ENCODE measurements at regions not wholly inside any gene's neighbourhood (a gene's known extent, or its start where the extent isn't known, plus 50 kb on each side); places are given as distances from the start of the nearest gene placed in this dataset.

DNA sequence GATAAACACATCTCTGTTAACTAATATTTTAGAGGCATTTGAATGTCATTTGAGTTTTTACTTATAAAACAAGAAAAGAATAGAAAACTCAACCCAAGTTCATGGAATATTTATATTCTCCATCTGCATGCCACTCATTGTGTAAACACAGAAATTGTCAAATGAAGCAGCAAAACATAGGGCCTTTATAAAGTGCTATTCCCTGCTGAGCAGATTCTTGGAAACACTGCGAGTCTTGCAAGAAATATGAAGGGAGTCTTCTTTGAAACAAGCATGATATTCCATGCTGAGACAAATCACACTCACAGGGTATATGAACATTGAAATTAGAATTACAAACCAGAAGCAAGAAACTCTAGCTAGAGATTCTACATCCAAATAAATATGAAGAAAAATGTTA lies 655.8 kb downstream of the BRINP3 start:
- DNase-seq, result no peak

DNA sequence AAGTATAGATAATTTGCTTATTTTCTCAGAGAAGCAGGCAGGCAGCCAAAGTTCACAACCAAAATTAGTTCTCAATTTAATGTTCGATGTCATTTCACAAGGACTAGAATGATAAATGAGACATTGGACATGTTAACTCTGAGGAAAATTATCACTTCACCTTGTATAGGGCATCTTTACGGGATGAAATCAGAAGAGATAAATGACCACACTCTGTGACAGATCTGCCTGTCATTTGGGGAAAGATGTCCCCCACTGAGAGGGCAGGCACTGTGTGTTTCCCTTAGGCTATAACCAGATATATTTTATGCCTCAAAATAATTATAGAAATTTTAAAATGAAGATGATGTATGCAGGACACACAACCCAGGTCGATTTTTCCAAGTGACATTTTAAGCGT lies 642.9 kb downstream of the BRINP3 start:
- DNase-seq, result peak; percentile 97

DNA sequence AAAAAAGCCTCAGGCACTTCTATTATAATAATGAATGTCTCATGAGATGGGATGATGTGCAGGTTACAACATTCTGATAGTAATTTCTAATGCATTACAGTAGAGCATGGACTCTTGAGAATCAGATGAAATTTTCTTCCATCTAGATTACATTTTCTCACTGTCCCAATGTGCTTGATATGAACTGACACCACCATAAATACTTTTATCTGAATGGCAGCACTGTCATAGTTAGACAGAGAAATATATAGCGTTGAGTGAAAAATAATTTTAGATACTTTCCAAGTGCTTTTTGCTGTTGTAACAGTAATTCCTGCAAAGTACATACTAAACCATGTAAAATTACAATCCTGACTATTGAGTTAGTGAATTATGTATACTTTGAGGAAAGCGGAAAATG lies 630.1 kb downstream of the BRINP3 start:
- DNase-seq, result no peak

DNA sequence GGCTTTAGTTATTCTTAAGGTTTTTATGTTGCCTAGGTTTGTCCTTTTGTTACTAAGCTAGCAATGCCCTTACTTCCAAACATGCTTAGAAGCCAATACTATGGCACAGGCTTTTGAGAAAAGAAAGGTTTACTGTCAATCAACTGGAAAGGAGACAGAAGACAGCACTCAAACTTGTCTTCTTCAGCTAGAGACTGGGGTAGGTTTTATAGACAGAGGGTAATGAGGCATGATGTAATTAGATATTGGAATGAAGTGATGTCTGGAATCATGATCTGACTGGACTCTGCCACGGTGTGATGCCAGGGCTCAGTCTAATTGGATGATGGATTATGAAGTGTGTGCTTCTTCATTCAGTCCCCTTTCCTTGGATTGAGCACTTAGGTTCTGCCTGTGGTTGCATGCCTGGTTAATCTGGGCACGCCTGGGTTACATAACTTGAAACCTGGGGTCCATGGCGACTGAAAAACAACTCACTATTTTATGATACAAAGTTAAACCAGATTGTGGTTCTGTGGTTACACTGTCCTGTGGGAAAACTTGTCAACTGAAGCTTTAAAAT lies 625.8 kb downstream of the BRINP3 start:
- DNase-seq, result no peak

DNA sequence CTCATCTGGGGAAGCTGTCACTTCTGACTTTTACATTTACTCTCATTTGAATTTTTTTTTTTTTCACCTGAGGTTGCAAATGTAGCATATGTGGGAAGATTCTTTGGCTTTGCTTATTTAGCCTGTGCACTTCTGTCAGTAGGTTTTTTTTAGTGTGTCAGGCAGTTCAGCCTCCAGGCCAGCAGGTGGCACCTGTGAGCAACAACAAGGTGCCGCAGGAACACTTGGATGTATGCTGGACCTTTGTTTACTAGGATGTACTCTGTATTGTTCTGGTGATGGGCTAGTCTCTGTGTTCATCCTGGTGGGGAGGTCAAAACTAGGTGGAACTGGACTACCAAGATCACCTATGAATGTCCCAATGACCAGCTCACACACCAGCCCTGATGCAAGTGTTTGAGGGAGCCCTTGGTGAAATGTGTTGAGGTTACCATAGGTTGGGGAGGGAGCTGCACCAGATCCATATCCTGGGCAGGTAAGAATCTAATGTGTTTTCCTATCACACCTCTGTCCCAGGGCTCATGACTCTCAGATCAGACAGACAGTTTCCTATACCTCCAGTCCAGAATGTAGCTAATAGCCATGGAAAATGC lies 618.2 kb downstream of the BRINP3 start:
- no peak for DNase-seq

DNA sequence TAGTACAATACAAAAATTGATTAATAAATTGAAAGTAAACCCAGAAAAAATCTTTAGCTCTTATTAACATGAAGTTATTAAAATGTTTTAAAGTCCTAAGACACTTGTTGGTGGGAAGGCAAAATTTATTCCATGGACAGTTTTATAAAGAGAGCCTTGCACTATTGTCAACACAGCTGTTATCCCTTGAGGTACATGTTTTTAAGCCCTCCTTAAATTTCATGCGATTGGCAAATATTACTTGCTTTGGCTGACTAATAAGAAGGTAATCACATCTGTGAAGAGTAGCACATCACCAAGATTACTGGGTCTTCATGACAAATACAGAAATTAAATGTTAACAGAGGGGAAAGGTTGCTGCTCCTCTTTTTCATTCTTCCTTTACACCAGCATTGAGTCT lies 611.1 kb downstream of the BRINP3 start:
- DNase-seq, result no peak

DNA sequence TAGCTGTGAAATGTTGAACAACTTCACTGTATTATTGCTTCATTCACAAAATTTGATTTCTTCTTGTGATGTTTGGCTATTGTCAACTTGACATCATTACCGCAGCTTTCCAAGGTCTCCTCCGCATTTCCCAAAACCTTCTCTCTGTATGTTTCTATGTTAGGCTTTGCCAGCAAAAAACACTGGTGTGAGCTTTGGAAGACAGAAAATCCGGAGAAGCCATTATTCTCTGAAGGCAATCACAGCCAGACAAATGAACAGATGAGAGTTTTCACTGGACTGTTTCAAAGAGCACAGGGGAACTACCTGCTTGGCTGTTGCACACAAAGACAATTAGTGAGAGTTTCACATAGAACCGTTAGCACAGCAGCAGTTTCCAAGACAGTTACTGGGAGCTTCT lies 609.6 kb downstream of the BRINP3 start:
- DNase-seq, result no peak

DNA sequence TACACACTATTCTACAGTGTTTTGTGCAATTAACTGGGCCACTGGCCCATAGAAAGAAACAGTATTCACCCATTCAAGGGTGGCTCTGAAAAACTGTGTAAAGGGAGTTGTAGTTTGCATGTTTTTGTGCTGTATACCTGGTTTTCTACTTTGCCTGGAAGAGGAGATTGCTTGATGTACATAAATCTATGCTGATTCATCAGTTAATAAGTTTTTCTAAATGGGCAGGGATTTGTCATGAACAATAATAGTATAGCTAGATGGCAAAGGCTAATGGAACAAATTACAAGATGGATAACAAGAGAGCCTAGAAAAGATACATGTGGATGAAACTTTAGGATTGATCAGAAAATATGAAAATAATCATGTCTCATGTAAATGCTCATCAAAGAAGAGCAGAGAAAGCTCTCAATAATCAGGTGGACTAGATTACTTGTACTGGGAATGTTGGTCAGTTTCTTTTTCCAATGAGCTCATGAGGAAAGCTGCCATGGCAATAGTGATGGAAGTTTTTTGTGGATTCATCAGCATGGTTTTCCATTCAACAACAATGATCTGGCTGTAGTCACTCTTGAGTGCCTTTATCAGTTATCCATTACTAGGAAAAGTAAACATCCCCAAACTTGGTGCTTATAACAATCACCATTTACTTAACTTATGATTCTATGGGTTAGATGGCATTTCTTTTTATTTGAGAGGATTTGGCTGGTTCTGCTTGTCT lies 602.8 kb downstream of the BRINP3 start:
- DNase-seq, result no peak

DNA sequence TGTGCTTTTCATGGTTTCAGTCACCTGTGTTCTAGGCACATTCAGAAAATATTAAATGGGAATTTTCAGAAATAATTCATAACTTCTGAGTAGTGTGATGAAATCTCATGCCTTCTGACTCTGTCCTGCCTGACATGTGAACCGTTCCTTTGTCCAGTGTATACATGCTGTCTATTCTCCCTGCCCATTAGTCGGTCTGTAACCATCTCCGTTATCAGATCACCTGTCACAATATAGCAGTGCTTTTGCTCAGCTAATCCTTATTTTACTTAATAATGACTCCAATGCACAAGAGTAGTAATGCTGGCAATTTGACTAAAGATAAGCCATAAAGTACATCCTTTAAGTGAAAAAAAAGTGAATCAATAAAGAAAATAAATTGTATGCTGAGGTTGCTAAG lies 597.5 kb downstream of the BRINP3 start:
- no peak for DNase-seq

DNA sequence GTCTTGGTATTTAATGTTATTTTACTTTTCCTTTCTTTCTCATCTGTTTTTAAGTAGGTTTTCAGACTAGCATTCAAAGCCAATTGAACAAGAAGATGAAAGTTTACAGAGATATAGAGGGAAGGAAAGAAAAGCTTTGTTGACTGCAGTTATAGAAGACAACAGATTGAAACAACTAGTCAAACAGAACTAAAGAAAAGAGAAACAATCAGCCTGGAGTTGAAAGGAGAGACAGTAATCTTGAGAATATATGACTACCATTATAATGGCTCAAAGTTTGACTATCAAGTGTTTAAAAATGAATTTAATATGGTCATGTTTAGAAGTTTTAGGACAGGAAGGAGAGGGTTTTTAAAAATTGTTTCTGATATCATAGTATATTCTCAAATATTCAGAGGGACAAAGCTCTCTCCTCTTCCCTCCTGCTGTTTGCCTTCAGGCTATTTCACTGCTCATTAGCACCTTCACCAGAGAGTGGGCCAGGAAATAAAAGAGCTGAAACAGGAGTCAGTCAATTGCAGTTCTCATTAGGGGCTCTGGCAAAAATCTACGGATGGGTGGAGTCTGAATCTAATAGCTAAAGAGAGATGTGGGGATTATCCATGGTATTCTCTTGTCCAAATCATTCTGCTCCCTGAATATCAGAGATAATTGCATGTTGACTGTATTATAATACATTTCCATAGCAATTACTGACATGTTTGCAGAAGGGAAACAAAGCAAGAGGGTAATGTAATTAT lies 577.8 kb downstream of the BRINP3 start:
- peak; percentile 99 for DNase-seq

DNA sequence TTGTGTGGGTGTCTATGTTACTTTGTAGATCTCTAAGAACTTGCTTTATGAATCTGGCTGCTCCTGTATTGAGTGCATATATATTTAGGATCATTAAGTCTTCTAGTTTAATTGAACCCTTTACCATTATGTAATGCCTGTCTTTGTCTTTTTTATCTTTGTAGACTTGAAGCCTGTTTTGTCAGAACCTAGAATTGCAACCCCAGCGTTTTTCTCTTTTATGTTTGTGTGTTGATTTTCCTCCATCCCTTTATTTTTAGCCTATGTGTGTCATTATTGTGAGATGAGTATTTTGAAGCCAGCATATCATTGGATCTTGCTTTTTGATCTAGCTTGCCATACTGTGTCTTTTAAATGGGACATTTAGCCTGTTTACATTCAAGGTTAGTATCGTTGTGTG lies 573.2 kb downstream of the BRINP3 start:
- no peak for DNase-seq

DNA sequence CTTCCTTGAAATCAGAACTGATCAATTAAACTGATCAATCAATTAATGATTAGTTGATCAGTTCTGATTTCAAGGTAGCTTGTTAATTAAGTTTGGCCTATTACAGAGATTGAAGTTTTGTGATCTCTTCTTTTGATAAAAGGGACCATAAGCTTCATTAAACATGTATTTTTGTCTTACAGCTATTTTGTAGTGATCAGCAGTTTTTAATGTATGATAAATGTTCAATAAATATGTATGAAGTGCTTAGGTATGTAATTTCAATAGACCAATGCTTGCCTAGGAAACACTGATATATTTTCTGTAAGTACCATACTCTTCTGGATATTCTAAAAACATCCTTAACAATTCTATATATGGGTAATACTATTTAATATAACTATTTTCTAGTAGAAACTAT lies 569.6 kb downstream of the BRINP3 start:
- DNase-seq, result no peak

DNA sequence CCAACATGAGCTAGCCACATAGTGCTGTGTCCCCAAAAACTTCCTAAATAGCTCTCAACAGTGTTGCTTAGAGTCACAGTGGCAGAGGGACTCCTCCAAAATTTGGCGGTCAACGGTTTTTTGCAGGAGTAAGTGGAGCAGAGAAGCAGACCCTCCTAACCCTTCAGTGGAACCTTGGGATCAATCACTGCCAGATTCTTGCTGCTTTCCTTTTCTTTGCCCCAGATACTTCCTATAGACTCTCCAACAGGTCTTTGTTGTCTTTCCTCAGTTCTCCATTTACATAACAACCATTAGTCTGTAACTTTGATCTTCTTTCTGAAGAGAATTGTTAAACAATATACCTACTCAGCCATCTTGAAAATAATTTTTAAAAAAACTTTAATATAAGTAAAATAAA lies 556.1 kb downstream of the BRINP3 start:
- DNase-seq, result no peak

DNA sequence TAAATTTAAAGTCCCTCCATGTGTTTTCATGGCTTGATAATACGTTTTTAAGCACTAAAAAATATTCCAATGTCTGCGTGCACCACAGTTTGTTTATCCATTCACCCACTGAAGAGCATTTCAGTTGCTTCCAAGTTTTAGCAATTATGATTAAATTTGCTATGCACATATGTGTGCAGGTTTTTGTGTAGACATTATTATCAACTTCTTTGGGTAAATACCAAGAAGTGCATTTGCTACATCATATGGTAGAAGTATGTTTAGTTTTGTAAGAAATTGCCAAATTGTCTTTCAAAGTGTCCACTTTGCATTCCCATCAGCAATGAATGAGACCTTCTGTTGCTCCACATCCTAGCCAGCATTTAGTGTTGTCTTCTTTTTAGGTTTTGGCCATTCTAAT lies 550.0 kb downstream of the BRINP3 start:
- DNase-seq, result no peak

DNA sequence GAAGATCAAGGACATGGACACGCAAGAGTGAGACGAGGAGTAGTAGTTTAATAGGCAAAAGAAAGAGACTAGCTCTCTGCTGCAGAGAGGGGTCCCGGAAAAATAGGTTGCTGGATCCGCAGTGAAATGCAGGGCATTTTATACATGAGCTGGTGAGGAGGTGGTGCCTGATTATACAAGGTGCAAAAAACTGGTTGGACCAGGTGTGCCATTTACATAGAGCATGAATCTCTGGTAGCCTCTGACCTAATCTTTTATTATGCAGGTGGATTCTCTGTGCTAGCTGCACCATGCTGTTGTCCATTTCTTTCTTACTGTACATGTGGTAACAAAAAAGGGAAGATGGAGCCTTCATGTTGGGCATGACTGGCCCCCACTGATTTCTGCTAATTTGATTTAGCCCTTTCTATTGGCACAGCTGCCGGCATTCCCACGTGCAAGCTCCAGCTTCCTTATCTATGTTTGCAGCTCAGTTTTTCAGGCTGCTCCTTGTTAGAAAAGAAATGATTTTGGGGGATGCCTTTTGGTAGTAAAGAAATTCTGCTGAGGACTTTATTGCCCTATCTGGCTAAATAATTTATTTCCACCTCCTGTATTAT lies 548.1 kb downstream of the BRINP3 start:
- no peak for DNase-seq

DNA sequence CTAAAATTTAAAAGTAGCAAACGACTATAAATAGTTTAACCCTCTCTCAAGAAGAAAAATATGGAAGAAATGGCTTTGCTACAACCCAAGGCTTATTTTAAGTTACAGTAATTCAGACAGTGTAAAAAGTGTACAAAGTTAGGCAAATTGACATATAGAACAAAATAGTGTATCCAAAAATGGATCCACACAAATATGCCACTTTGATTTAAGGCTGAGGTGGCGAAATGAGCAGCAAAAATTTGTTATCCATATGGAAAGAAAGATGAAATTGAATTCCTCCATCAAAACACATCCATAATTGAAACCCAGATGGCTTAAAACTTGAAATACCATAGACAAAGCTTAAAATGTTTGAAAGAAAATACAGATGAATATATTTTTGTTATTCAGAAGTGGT lies 540.8 kb downstream of the BRINP3 start:
- DNase-seq, result no peak

DNA sequence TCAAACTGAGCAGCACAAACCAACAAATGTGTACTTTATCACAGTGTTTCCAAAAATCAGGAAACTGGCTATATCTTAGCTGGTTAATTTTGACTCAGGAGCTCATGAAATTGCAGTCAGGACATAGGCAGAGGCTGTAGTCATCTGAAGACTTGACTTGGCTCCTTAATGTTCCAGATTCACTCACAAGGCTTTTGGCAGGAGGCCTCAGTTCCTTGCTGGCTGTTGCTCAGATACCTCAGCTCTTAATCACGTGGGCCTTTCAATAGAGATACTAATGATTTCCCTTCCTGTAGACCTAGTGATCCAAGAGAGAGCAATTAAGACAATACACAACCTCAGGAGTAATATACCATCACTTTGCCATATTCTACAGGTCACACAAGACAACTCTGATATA lies 537.7 kb downstream of the BRINP3 start:
- no peak for DNase-seq

DNA sequence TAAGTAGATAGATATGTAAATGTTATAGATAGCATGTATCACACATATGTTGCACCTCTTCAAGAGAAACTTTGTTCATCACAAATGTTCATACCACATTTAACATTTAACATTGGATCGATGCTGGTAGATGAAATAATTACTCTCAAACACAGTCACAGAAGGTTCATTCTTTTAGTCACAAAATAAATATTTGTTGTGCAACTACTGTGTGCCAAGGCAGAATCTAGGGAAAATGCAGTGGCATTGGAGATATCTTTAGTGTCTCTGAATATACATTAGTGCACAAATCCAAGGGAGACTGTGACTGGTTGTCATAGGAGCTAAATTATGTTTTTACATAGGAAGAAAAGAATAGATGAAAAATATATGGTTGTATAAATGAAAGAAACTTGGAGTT lies 535.7 kb downstream of the BRINP3 start:
- DNase-seq, result no peak

DNA sequence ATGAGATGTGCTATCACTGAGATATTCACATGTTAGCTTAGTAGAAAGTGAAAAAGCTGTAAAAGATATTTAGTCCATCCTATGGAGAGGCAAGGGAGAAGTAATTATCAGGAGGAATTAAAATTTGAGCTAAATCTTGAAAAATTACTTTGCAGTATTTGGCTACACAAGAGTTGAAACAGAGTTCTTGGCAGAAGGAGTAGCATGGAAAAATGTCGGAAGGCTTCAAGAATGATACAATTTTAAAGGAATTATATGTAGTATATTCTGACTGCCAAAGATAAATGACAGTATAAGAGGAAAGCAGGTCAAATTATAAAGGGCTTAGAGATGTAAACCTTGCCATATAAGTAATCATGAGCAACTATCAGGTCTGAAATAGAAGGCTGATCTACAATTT lies 518.9 kb downstream of the BRINP3 start:
- DNase-seq, result no peak

DNA sequence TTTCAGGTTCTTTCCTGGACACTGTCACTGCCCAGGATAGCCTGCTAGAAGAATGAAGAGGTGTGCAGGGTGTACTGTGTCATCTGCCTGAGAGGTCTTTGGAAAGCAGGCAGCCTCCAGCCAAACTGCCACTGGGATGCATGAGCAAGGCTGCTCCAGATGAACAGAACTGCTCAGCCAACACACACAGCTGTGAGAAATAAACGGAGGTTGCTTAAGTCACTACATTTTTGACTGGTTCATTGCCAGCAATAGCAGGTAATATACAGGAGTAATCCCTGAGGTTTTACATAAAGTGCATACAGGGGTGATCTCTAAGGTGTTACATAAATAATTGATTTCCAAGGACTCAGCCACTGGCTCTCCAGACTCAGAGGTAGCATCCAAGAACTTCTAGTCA lies 516.9 kb downstream of the BRINP3 start:
- DNase-seq, result no peak

DNA sequence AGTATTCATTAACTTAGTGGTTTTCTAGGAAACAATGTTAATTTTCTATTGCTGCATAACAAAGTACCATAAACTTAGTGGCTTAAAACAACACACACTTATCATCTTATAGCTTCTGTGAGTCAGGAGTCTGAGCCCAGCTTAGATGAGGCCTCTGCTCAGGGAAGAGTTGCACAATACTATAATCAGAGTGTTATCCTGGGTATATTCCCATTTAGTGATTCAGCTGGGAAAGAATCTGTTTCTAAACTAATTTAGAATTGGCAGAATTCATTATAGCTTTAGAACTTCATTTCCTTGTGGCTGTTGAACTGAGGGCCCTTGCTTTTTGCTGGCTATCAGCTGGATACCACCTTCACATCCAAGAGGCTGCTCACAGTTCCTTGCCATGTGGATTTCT lies 515.5 kb downstream of the BRINP3 start:
- DNase-seq, result no peak

DNA sequence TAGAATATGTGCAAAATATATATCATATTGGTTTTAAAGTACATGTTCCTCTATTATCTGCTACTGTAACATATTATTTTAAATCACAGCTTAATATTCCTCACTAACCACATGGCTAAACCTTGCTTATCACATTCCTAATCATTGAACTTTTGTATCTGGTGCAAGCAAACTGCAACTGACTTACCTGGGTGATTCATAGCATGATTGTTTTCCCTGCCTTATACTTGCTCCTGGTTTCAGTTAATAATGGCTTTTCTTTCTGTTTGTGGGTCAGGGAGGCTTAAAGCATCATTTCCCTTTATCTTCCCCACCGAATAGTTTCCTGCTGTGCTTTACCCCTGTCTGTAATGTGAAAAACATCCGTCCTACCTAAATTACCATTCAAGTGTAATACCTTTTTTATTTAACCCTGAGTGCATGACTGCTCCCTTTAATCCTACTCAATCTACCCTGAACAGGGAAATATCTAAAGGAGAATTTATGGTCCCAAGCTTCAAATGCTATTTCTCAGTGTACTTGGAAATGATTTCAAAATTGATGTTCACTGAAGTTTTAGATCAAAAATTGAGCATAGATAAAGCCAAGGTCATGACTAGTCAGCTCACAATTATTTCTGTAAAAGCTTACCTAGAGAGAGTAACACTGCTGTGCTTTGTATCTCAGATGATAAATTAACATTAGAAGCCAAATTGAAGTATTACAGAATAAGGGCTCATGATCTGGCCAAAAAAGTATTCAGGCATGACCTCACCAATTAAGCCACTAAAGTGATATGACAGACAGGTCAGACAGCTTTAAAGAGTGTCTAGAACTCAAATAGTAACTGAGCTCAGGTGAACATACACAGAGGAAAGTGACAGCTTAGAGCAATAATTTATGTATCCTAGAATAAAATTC lies 507.1 kb downstream of the BRINP3 start:
- peak; percentile 41 for DNase-seq

DNA sequence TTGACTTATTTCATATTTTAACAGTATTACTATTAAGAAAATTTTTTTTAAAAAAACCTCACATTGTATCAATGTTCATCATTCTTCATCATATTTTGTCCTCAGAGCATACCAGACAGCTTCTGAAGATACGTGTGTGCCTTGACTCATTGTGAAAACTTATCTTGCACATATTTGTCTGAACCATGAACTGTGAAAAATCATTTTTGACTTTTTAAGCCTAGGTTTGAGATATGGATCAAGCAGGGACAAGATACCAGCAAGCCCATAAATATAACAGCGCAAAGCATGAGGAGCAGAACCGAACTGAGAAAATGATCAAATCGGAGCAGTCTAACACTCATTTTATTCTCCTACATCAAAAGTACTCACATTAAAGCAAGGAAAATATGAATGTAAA lies 506.0 kb downstream of the BRINP3 start:
- DNase-seq, result no peak

Data from NCI-H2081 treated with DMSO at 0.1 percent for 48 hours (cell line).